ENCODE measurements at regions not wholly inside any gene's neighbourhood (a gene's known extent, or its start where the extent isn't known, plus 50 kb on each side); places are given as distances from the start of the nearest gene placed in this dataset.

- TF ChIP-seq POLR2A (IDR thresholded peaks at IDR 0.05) (no peak), CTCF (IDR thresholded peaks at IDR 0.05) (no peak)
- intact Hi-C loops (cut with DNase I) = no loop called here
These were observed 58.7 kb upstream of the PTPN3 start for GRCh38 chr9:109556786-109557185.

GRCh38 chr9:109557481-109557880 lies 59.4 kb upstream of the PTPN3 start:
- DNase-seq = no peak
- 62 to 68% (median 67%) methylated on average over 6 of the region's 6 CpGs for WGBS, 4 donors
- no peaks in the 10 kb centered on the region for H3K36me3 ChIP-seq (replicated peaks in 1 of 2)
- H3K27ac ChIP-seq = no peak overlapping the region
- TF ChIP-seq POLR2A (IDR thresholded peaks at IDR 0.05) = no peak
- intact Hi-C loops (cut with DNase I) = no loop called here
- no peak overlapping the region for H3K4me3 ChIP-seq
- H3K4me1 ChIP-seq (replicated peaks in 1 of 2) = no peaks in the 10 kb centered on the region
- no peaks in the 10 kb centered on the region for H3K9me3 ChIP-seq (replicated peaks in 1 of 3)
- H3K27me3 ChIP-seq = no peaks in the 10 kb centered on the region

More at GRCh38 chr9:109556786-109557185, 58.7 kb upstream of the PTPN3 start:
- Histone ChIP-seq H3K27ac (no peak overlapping the region), H3K4me3 (no peak overlapping the region), H3K36me3 (replicated peaks in 1 of 2) (no peaks in the 10 kb centered on the region), H3K4me1 (replicated peaks in 1 of 2) (no peaks in the 10 kb centered on the region), H3K9me3 (replicated peaks in 1 of 3) (no peaks in the 10 kb centered on the region), H3K27me3 (no peaks in the 10 kb centered on the region)
- 44 to 71% (median 65%) methylated on average over 2 to 3 of the region's 3 CpGs for WGBS, 4 donors
- DNase-seq = no peak

GRCh38 chr9:109558718-109559151 lies 60.6 kb upstream of the PTPN3 start:
- H3K4me3 ChIP-seq = no peak overlapping the region
- no peaks in the 10 kb centered on the region for H3K36me3 ChIP-seq (replicated peaks in 1 of 2)
- no peaks in the 10 kb centered on the region for H3K27me3 ChIP-seq
- no peak overlapping the region for H3K27ac ChIP-seq
- H3K9me3 ChIP-seq (replicated peaks in 1 of 3) = no peaks in the 10 kb centered on the region
- no peaks in the 10 kb centered on the region for H3K4me1 ChIP-seq (replicated peaks in 1 of 2)
- DNase-seq = no peak
- WGBS, 4 donors = 69 to 84% (median 78%) methylated on average over 5 of the region's 5 CpGs
- intact Hi-C loops (cut with DNase I) = no loop called here
- TF ChIP-seq POLR2A (IDR thresholded peaks at IDR 0.05) (no peak), CTCF (IDR thresholded peaks at IDR 0.05) (no peak)

DNA sequence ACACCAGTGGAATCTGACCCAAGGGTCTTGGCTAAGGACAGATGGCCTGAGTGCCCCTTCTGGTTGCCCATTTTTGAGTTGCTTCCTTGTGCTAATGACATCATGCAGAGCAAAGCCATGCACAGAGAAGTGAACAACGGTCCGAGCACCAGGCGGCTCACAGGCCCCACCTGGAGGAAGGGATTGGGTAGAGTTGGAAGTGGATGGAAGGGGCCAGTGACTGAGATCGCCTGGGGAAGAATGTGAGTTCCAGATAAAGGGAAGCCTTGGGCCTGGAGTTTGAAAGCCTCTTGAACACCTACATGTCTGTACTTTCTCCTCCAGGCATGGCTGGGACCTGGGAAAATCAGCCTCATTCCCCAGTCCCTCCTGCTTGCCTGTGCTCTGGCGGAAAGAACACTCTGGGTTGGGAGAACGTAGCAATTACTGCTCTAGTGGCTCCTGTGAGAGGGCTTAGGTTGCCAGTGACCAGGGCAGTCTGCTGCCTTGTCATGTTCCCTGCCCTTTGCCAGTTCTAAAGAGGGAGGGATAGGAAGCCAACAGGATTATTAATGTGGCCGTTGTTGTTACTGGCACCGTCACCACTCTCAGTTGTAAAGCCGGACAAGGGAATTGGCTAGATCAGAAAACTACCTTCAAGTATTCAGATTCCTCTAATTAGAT lies 62.5 kb upstream of the PTPN3 start:
- no peaks in the 10 kb centered on the region for H3K36me3 ChIP-seq (replicated peaks in 1 of 2)
- no peak for TF ChIP-seq POLR2A (IDR thresholded peaks at IDR 0.05)
- no peak for TF ChIP-seq CTCF (IDR thresholded peaks at IDR 0.05)
- H3K4me1 ChIP-seq (replicated peaks in 1 of 2) = no peaks in the 10 kb centered on the region
- no peaks in the 10 kb centered on the region for H3K9me3 ChIP-seq (replicated peaks in 1 of 3)
- intact Hi-C loops (cut with DNase I) = no loop called here
- no peak overlapping the region for H3K27ac ChIP-seq
- no peak overlapping the region for H3K4me3 ChIP-seq
- H3K27me3 ChIP-seq = peaks cover 6% of the 10 kb centered on the region
- DNase-seq = no peak
- 74 to 86% (median 79%) methylated on average over 9 of the region's 9 CpGs for WGBS, 4 donors

- no peak for DNase-seq
- intact Hi-C loops (cut with DNase I) = no loop called here
- Histone ChIP-seq H3K36me3 (replicated peaks in 1 of 2) (no peaks in the 10 kb centered on the region), H3K4me3 (no peak overlapping the region), H3K4me1 (replicated peaks in 1 of 2) (no peaks in the 10 kb centered on the region), H3K9me3 (replicated peaks in 1 of 3) (no peaks in the 10 kb centered on the region), H3K27ac (no peak overlapping the region), H3K27me3 (peaks cover 11% of the 10 kb centered on the region)
- 62 to 75% (median 71%) methylated on average over 4 of the region's 4 CpGs for WGBS, 4 donors
- TF ChIP-seq CTCF (IDR thresholded peaks at IDR 0.05) = no peak
- TF ChIP-seq POLR2A (IDR thresholded peaks at IDR 0.05) = no peak
These were observed 63.0 kb upstream of the PTPN3 start for GRCh38 chr9:109561137-109561536.
